GM19438 (cell line): ENCODE measurements at regions not wholly inside any gene's neighbourhood (a gene's known extent, or its start where the extent isn't known, plus 50 kb on each side); places are given as distances from the start of the nearest gene placed in this dataset.

ENCODE experiments used
- ATAC-seq: cut with Tn5 transposase; IDR thresholded peaks from one replicate; pipeline ENCODE4 v1.9.1; 2021; ENCODE audit warnings: low read depth; ENCODE audit not compliant: unreplicated experiment

DNA sequence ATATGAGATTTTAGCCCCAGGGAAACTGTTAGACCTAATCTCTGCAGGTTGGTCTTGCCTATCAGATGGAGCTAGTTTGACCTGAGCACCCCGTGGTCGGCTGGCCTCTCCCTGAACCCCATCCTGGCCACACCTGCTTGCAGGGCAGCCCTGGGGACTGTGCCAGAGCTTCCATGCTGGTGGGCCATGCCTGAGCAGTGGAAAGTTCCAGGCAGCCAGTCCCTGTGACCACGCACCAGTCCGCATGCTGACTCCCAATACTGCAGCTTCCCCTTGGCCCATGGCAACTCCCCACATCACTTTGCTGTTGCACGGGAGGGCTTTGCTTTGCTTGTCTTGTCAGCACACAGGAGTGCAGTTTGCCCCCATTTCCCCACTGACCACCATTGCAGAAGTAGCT lies 427.8 kb upstream of the SEMA3D start:
- no peak for ATAC-seq

DNA sequence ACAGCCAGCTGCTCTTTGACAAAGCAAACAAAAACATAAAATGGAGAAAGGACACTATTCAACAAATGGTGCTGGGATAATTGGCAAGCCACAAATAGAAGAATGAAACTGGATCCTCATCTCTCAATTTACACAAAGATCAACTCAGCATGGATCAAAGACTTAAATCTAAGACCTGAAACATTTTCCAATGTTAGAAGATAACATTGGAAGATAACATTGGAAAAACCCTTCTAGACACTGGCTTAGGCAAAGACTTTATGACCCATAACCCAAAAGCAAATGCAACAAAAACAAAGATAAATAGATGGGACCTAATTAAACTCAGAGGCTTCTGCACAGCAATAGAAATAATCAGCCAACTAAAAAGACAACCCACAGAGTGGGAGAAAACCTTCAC lies 425.7 kb upstream of the SEMA3D start:
- ATAC-seq = no peak

DNA sequence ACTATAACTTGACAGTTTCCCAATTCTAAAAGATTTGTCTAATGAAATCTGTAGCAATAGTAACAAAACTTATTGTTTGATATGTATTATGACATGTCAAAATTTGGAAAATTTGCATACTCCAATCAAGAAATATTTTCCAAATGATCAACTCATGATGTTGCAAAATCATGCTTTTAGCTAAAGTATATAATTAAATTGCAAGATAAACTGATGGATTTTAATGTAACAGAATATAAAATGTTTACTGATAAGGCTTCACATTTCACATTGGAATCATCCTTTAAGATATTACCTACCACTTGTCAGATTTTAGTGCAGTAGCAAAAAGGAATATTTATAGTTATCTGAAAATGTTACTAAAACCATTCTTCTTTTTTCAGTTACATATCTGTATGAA lies 421.9 kb upstream of the SEMA3D start:
- ATAC-seq = no peak

DNA sequence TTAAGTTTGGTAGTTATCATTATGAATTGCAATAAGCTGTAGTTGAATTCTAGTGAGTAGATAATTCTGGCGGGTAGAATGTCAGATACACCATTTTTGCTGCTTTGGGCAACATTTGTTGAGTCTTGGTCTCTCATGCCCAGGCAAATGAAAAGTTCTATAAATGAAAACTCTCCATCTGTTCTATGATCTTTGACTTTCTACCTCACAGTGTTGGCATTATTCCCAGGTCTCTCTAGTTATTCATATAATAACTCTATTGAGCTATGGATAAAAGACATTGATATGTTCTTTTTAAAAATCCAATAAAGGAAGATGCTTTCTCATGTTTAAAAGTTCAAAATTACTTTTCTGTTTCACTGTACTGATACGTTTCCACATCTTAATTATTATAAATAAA lies 415.3 kb upstream of the SEMA3D start:
- no peak for ATAC-seq

DNA sequence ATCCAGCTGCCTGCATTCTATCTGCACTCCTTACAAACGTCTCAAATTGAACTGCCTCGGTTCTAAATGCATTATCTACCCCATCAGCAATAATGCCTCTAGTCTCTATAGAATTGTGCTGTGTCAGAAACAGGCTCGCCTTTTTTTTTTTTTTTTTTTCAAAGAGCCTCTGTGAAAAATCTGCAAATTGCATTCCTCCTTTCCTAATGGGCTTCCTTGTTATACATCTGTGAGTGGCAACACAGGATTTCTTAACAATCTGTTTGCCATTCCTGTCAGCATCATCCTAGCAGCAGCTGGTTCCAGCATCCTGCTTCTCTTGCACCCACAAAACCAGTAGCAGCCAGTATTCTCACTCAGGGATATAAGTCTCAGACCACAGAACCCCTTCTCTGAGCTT lies 413.5 kb upstream of the SEMA3D start:
- ATAC-seq = no peak

DNA sequence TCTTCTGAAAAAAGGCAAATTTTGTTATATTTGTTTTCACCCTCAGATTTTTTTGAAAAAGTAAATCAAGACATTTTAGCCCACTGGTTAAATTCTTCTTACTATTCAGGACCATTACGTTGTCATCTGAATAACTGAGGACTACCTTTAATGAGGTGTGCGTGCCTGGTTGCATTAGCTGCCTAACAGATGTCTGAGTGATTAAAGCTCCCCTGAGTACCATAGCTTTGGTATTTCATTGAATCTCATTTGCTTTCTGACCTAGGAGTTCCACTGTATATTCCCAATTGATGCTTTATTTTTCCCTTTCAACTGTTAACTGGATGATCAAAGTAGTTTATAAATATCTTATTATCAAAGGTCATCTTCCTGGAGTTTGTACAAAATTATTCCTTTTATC lies 410.0 kb upstream of the SEMA3D start:
- no peak for ATAC-seq

DNA sequence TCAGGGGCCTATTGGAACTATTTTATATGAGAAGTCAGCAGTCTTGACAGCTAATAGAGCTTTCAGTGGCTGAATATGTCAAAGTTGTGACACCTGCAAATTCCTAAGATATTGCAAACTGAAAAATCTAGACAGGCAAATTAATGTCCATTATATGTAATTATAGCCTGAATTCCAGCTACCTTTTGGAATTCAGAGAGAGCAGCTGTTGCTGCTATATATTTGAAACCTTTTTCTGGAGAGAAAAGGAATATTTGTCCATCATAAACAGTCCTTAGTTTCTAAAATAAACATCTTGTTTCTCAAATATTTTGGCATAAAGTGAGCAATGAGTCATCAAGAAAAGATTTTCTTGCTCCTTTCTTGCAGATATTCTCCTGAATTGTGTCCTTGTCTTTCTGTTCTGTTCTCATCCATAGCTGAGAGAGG lies 408.9 kb upstream of the SEMA3D start:
- ATAC-seq = no peak

DNA sequence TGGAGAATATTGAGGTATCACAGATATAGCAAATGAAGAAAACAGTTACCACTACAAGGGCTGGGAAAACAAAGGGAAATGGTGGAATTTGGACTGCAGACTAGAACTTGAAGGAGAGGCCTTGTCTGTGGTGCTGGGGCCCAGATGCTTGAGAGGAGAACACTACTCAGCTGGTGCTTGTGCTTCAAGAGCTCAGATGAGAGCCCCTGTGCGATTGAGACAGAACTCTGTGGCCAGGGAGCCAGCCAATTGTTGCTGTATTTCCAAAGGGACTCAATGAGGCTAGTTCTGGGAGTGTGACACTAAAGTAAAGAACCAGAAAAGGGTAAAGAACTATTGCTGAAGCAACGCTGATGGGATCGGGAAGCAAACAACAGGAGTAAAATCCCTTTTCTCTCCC lies 406.5 kb upstream of the SEMA3D start:
- ATAC-seq = no peak

DNA sequence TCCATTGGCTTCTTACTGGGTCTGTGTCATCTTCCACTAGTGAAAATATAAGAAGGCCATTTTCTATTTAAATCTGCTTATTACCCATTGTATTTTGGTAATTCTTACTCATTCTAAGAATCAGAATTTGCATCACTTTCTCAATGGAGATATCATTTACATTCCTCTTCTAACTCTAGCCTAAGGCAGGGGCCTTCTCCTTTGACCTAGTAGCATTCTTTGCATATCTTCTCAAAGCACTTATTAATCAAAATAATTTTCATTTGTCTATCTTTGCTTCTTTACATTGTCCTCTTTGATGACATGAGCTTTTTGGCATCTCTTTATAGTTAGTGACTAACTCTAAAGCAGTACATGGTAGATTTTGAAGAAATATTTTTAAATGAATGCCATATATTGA lies 400.9 kb upstream of the SEMA3D start:
- ATAC-seq = no peak

DNA sequence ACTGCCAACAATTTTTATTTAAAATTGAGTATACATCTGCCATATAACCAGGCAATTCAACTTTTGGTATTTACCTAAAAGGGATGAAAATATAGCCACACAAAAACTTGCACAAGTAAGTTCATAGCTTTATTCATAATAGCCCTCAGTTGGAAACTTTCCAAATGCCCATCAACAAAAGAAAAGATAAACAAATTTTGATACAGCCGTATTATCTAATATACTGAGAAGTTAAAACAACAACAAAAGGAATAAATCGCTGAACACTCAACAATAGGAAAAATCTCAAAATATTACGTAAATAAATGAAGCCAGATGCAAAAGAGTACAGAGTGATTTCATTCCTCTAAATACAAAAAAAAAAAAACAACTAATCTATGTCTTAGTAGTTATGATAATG lies 399.2 kb upstream of the SEMA3D start:
- ATAC-seq = no peak

DNA sequence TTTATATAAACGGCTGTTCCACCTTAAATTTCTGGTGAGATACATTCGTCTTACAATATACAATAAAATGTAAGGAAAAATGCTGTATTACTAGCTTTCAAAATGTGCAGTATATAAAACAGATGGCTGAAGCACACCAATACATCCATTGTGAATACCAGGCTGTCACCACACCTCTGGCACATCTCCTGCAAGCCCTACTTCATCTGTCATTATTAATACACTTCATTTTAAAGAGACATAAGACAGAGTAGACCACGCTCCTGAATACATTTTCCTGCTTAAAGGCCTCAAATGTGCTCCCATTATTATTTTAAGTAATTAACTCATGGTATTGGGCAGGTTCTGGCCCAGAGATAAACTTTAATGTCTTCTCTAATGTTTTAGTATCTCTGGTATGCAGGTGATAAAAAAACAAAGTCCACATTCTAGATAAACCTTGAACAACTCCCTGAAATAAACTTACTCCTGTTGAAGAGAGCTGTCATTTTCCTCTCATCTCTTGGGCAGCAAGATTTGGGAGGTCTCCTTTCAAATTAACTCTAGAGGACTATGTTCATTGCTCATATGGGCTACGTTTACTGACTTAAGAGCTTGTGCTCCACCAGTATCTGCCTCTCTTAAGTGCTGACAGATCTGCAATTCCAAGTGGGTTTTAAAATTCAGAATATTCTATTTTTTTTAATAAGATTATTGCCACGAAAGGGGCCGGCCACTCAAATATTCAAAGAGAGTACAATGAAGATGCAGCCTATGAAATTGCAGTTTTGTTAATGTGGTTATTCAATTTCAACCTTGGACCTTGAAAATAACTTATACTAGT lies 396.5 kb upstream of the SEMA3D start:
- no peak for ATAC-seq

DNA sequence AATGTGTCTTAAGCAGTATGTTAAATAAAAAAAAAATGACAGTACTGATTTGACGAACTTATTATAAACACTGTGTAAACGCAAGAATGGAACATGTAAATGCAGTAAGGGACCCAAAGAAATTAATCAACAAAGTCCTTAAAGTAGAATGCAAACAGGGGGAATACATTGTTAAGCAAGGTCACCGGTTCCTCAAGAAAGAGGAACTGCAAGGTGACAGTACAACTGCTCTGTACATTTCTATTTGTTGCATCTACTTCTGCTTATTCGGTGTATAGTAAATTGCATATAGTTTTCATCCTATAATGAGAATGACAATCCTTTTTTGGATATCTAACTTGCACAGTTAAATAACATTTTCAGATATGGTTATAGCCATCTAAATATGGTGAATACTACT lies 387.0 kb upstream of the SEMA3D start:
- ATAC-seq = no peak

DNA sequence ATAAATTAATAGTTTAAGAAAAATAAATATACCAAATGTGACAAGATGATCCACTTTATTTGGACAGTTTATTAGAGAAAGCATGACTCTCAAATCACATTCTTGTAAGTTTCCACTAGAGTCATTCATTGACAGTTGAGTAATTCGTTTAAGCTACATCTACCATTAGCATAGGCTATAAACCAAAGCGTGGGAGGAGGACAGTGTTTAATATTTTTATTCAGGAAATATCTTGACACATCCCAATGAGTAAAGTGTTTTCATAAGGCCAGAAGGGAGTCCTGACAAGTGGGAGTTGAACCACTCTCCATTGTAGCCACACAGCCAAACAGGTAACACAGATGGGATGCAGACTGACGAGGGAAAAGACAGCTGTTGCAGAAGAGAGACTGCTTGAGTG lies 386.5 kb upstream of the SEMA3D start:
- ATAC-seq = no peak

DNA sequence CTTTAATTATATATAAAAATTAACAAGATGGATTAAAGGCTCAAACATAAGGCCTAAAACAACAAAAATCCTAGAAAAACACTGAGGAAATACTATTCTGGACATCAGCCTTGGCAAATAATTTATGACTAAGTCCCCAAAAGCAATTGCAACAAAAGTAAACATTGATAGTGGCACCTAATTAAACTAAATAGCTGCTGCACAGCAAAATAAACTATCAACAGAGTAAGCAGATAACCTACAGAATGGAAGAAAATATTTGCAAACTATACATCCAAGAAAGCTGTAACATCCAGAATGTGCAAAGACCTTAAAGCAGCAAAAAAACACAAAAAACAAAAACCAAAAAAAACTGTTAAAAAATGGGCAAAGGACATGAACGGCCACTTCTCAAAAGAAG lies 384.0 kb upstream of the SEMA3D start:
- ATAC-seq = no peak

DNA sequence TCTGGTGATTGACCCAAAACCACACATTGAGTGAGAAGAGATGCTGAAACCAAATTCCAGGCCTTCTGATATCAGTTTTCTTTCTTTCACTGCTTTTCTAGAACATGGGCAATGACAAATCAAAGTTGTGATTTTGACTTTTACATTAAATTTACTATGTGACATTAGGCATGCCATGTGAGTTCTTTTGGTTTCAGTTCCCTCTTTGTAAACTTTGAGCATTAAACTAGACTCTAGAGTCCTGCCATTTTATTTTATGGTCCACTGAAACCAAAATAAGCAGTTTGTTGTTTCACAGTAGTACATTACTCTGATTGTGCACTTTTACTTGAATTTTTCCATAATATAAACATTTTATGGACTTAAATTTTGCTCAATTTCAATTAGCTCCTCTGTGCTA lies 381.1 kb upstream of the SEMA3D start:
- ATAC-seq = no peak

DNA sequence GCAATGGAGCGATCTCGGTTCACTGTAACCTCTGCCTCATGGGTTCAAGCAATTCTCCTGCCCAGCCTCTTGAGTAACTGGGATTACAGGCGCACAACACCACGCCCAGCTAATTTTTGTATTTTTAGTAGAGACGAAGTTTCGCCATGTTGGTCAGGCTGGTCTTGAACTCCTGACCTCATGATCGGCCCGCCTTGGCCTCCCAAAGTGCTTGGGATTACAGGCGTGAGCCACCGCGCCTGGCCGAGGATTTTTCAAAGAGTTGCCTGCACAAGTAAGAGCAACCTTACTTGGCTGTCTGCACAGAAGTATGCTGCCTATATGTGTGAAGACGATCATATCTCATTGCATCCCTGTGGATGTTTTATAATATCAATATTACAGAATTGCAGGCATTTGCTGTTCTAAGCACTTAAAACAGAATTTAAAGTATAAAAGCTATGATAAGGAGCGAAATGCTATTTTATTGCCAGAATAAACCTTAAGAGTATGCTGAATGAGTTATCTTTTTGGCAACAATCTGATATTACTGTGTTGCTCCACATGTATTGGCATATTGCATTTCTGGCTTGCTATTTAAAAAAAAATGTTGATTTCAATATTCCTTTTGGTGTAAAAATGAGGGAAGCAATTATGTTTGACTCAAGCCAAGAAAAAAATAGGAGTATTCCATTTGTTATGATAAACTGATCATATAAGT lies 379.4 kb upstream of the SEMA3D start:
- ATAC-seq = no peak

DNA sequence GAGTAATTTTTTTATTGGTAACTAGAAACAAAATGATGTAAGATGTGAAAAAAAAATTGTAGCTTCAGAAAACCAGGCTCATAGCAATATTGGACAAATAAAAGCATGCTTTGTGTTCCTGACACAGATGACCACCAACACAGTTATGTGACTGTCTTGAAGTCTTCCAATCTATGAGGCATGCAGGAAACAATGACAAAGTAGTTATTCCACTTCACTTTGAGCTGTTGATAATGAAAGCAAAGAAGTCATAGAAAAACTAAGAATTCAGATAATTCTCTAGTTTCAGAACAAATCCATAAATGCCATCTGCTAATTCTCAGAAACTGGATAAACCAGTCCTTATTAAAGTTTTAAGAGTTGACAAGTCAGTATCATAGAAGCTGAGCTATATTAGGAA lies 378.4 kb upstream of the SEMA3D start:
- ATAC-seq = no peak

DNA sequence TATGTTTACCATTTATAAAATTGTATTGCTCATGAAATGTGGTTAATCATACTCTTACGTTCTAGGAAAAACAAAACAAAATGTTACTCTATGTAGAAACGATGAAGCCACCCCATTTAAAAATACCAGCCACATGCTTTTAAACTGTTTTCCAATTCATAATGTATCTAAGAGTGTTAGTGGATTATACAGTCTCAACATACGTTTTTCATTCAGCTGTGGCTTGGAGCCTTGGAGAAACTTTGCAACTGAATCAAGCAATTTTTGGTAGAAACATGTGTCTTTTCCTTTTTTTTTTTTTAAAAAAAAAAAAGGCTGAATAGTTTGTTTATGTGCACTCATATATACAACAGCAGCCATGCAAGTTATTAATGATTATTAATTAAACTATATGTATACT lies 378.0 kb upstream of the SEMA3D start:
- ATAC-seq = no peak

DNA sequence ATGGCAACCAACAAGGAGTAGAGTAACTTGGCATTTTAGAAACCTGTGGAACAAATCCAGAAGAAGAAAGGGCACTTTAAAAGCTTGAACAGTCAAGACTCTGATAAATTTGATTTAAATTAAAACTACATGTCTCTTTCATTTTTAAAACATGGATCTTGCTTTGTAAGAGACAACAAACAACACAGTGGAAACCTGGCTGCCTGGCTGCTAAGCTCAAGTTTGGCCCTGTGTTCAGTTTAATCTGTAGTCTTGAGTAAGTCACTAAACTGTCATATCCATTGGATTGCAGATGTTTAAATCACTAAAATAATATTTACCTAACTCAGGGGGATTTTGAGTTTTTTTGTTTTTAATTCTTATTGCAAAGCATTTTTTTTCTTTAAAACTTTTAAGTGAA lies 374.9 kb upstream of the SEMA3D start:
- no peak for ATAC-seq

DNA sequence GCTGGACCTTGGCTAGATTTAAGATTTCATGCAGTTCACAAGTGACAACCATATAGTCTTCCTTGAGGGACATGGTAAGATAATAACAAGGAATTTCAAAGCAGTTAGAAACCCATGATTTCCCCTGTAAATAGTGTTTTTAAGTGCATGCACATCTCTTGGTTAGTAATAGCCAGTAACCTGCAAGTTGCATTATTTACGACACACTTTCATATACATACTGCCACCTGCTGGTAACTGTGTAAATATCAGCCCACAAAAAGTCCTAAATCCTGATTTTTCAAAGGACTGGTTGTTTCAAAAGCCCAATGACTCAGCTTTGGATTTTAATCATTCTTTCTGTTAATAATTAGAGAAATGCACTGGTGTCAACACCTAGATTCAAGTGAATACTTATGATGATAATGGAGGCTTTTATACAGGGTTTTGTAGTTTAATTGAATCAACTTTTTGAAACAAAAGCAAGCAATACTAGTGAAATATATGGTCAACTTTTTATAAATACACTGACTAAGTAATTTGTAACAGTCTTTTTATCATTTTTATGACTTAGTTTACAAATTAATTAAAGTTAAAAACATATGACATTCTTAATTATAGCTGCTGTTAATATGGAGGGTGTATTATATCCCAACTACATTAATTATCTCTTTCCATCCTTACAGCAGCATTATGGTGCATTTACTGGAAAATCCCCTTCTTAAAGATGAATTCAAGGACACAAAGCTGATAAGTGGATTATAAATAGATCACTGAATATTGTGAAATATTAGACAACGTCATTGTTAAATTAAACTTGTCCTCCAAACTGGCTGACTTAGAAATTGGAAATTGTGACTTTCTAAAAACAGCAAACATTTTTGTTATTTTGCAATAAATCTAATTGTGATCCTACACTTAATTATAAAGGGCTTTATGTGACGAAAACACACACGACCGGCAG lies 367.7 kb upstream of the SEMA3D start:
- ATAC-seq = peak; percentile 74
